ENCODE measurements at regions not wholly inside any gene's neighbourhood (a gene's known extent, or its start where the extent isn't known, plus 50 kb on each side); places are given as distances from the start of the nearest gene placed in this dataset.

GRCh38 chr4:126812076-126812475 is 820.7 kb upstream of the INTU start:
- DNase-seq: no peak

- no peak for DNase-seq
Observed at GRCh38 chr4:126820631-126821030, 812.1 kb upstream of the INTU start.

GRCh38 chr4:126821152-126821551 is 811.6 kb upstream of the INTU start:
- no peak for DNase-seq

- no peak for DNase-seq
Observed at GRCh38 chr4:126825083-126825482, 807.7 kb upstream of the INTU start.

GRCh38 chr4:126827669-126828068 is 805.1 kb upstream of the INTU start:
- DNase-seq: no peak

- no peak for DNase-seq
Observed at GRCh38 chr4:126834854-126835253, 797.9 kb upstream of the INTU start.

GRCh38 chr4:126838941-126839679 is 793.6 kb upstream of the INTU start:
- DNase-seq: no peak

- DNase-seq: no peak
Observed at GRCh38 chr4:126843492-126844067, 789.2 kb upstream of the INTU start.

- DNase-seq: peak; percentile 56 to 68
Observed at GRCh38 chr4:126850286-126850685, 782.5 kb upstream of the INTU start.

- no peak for DNase-seq
Observed at GRCh38 chr4:126851391-126851790, 781.4 kb upstream of the INTU start.

- DNase-seq: no peak
Observed at GRCh38 chr4:126853715-126854114, 779.0 kb upstream of the INTU start.

- DNase-seq: no peak
Observed at GRCh38 chr4:126856906-126857305, 775.9 kb upstream of the INTU start.

- DNase-seq: peak; percentile 9 to 13
Observed at GRCh38 chr4:126859314-126859713, 773.4 kb upstream of the INTU start.

GRCh38 chr4:126859872-126860271 is 772.9 kb upstream of the INTU start:
- DNase-seq: no peak

- DNase-seq: no peak
Observed at GRCh38 chr4:126860308-126860707, 772.4 kb upstream of the INTU start.

- DNase-seq: no peak
Observed at GRCh38 chr4:126869967-126870366, 762.8 kb upstream of the INTU start.

- no peak for DNase-seq
Observed at GRCh38 chr4:126871810-126872209, 760.9 kb upstream of the INTU start.

GRCh38 chr4:126874533-126874932 is 758.2 kb upstream of the INTU start:
- DNase-seq: no peak

- no peak for DNase-seq
Observed at GRCh38 chr4:126888968-126889367, 743.8 kb upstream of the INTU start.

- no peak for DNase-seq
Observed at GRCh38 chr4:126890383-126890782, 742.4 kb upstream of the INTU start.

GRCh38 chr4:126890994-126891393 is 741.8 kb upstream of the INTU start:
- DNase-seq: no peak

GRCh38 chr4:126894963-126895362 is 737.8 kb upstream of the INTU start:
- no peak for DNase-seq

GRCh38 chr4:126895988-126896570 is 736.7 kb upstream of the INTU start:
- no peak for DNase-seq

GRCh38 chr4:126897038-126897437 is 735.7 kb upstream of the INTU start:
- DNase-seq: no peak

- no peak for DNase-seq
Observed at GRCh38 chr4:126898815-126899214, 733.9 kb upstream of the INTU start.

Measured in Kasumi-1 (cell line).